HG02938 (cell line): ENCODE measurements at regions not wholly inside any gene's neighbourhood (a gene's known extent, or its start where the extent isn't known, plus 50 kb on each side); places are given as distances from the start of the nearest gene placed in this dataset.
"Not testable (repeated sequence)": the region's sequence is repeated elsewhere in the genome, so short reads cannot be mapped to it uniquely, and the experiment has no call there.

Experiments used
- ATAC-seq: cut with Tn5 transposase; IDR thresholded peaks from one replicate; pipeline ENCODE4 v1.9.1; 2021; ENCODE audit warnings: mild to moderate bottlenecking, moderate library complexity; ENCODE audit not compliant: unreplicated experiment

- ATAC-seq, result no peak
These were observed 192.9 kb downstream of the C12orf75 start for GRCh38 chr12:105523164-105524057.

- ATAC-seq, result no peak
These were observed 194.5 kb downstream of the C12orf75 start for GRCh38 chr12:105524961-105525360.

GRCh38 chr12:105534068-105534467 lies 203.6 kb downstream of the C12orf75 start:
- no peak for ATAC-seq

DNA sequence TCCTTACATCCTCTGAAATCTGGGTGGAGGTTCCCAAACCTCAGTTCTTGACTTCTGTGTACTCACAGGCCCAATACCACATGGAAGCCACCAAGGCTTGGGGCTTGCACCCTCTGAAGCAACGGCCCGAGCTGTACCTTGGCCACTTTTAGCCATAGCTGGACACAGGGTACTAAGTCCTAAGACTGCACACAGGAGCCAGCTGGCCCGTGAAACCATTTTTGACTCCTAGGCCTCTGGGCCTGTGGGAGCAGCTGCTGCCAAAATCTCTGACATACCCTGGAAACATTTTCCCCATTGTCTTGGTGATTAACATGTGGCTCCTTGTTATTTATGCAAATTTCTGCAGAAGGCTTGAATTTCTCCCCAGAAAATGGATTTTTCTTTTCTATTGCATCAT lies 204.5 kb downstream of the C12orf75 start:
- not testable (repeated sequence) for ATAC-seq

GRCh38 chr12:105538880-105539279 lies 208.4 kb downstream of the C12orf75 start:
- ATAC-seq, result no peak

DNA sequence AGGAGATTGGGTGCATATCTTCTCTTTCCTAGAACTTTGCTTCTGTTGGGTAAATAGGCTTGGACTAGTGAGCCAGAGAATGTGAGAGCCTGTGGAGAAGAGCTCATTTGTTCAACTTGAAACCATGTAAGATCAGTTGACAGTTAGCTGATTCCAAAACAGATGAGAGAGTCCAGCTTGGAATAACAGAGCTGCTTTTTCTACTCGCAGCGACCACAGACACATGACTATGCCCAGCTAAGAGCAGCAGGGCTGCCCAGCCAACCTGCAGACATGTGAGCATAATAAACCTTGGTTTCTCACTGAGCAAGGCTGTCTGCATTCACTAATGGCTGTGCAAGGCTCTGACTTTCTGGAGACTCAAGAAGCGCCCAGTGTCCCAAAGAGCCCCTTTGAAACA lies 209.2 kb downstream of the C12orf75 start:
- no peak for ATAC-seq

DNA sequence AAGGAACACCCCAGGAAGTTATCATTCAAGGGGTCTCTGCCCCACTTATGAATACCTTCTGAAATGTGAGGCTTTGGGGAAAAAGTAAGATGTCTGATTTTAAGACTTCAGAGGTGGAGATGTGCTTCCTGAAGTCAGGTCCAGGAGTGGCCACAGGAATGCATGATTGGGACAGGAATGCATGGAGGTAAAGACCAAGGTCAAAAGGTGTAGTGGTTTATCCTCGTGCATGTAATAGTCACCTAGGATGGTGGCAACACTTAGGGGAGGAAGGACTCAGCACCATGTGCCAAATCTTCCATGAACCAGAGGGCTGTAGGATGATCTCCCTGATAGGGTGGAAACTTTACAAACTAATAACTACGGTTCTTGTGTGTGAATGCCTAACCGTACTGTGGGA lies 217.3 kb downstream of the C12orf75 start:
- no peak for ATAC-seq

GRCh38 chr12:105548626-105549025 lies 218.1 kb downstream of the C12orf75 start:
- no peak for ATAC-seq

DNA sequence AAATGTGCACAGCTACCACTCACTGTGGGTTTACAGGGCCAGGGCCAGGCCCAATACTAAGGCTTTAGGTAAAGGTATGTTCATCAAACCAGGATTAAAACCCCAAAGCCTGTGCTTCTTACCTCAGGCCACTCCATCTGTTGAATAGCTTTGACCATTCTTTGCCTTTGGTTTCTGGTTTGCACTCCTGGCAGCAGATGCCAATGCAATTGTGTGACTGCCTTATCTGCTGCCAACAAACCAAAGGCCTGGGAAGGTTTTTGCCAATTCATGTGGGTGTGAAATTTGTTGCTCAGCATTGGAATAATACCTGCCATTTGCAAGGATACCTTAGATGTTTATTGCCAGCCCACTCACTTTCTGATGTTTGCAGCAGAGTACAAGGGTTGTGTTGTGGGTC lies 221.6 kb downstream of the C12orf75 start:
- ATAC-seq, result no peak

DNA sequence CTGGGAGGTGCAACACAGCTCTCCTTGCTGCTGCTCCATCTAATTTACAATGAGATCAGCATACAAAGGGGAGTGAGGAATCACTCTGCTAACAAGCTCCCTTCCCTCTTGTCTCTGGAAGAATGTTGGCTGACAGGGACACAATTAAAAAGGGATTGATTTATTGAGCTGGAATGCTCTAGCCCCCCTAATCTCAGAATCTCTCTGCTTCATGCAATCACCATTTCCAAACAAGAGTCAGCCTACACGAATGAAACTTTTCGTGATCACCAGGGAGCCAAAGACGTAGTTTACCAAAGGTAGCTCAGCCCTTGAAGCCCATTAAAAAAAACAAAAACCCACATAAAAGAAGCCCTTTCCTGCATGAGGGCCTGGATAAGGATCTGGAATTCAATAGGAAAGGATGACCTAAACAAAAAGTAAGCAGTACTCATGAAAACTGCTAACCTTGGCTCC lies 223.8 kb downstream of the C12orf75 start:
- ATAC-seq, result no peak

GRCh38 chr12:105554856-105555255 lies 224.4 kb downstream of the C12orf75 start:
- no peak for ATAC-seq

GRCh38 chr12:105555556-105556295 lies 225.2 kb downstream of the C12orf75 start:
- ATAC-seq, result no peak

GRCh38 chr12:105559310-105559709 lies 228.8 kb downstream of the C12orf75 start:
- ATAC-seq, result no peak

- no peak for ATAC-seq
These were observed 231.2 kb downstream of the C12orf75 start for GRCh38 chr12:105561546-105562198.

DNA sequence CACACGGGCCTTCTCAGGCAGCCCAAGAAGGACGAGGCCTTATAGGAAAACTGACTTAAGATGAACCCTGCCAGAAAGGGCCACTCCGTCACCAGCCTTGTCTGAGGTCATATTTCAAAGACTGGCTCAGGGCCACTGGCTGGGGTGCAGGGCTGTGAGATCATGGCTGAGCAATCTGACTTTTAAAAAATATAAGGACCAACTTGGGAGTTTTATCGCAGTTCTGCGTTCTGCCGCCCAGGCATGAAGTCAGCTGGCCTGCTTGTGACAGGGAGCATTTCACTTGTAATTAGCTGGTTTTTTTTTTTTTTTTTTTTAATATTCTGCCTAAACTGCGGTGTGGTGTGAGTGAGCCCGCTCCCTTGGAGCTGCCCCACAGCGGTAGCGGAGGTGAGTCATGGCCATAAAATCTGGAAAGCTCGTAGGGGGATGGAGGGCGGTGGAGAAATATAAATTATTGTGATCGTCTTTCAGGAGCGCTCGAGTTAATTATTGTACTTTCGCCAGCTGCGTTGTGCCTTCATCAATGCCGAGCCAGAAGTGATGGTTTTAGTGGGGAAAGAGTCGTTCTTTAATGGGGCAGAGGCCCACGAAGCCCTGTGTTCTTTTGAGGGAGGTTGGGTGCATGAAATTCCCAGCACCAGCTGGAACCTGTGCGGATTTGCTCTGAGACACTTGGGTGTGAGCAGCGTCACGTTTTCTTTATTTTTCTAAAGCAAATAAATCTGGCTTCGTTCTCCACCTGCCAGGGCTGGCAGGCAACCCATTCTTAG lies 231.9 kb downstream of the C12orf75 start:
- no peak for ATAC-seq

DNA sequence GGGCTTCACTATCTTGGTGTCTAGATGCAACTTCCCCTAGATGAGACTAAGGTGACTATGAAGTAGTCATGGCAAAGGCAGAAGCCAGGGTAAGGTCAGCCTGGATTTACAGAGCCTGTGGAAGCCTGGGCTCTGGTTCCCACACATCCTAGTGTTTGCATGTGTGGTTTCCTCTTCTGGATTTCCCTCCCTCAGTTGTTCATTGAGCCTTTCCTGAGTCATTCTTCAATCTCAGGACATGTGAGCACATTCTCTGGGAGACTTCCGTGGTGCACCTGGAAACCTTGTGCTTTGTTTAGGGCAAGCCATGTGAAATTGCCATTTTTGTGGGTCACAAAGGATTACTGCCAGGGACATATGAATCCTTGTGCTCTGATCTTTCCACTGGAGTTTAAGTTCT lies 236.6 kb downstream of the C12orf75 start:
- ATAC-seq, result no peak

DNA sequence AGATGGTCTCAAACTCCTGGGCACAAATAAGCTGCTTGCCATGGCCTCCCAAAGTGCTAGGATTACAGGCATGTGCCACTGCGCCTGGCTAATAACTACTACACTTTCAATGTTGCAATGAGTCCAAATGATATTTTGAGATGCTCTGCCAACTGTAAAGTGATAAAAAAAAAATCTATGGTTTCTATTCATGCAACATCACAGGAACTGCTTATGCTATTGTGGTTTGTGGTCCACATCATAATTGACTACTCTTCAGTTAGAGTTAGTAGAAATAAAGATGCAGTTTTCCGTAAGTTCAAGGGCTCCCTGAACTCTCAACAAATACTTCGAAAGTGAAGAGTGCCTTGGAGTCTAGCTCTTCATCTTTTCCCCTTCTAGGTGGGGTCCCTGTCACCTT lies 239.4 kb downstream of the C12orf75 start:
- no peak for ATAC-seq

GRCh38 chr12:105570944-105571343 lies 240.5 kb downstream of the C12orf75 start:
- ATAC-seq, result no peak

- ATAC-seq, result no peak
These were observed 243.1 kb downstream of the C12orf75 start for GRCh38 chr12:105573574-105573973.

- ATAC-seq, result no peak
These were observed 243.7 kb downstream of the C12orf75 start for GRCh38 chr12:105574056-105574715.
